MV-4-11 (cell line): ENCODE measurements at regions not wholly inside any gene's neighbourhood (a gene's known extent, or its start where the extent isn't known, plus 50 kb on each side); places are given as distances from the start of the nearest gene placed in this dataset.

ENCODE experiments used
- DNase-seq: peaks from one replicate; lab custom pipeline; 2025; lab: John Stamatoyannopoulos, UW

- DNase-seq = no peak
These were observed 71.9 kb upstream of the C11orf87 start for GRCh38 chr11:109350091-109350490.

- no peak for DNase-seq
These were observed 59.9 kb upstream of the C11orf87 start for GRCh38 chr11:109362059-109362458.

- no peak for DNase-seq
These were observed 58.3 kb upstream of the C11orf87 start for GRCh38 chr11:109363682-109364081.

DNA sequence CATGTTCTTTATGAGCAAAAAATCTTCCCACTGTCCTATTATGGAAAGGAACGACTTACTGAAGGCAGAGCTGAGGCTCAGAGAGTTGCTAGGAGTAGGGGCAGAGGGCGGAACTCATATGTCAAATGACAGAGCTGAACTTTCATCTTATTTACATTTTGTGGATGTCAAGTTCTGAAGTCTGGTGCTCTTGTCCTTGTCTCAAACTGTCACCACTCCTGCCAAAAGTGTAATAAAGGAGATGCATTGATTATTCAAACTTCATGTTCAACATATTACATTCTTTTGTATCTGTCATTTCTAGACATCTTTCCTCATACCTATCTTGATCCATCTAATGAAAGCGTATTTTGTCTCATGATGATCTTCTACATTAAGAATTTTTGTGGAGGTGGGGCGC is 57.1 kb upstream of the C11orf87 start:
- no peak for DNase-seq

DNA sequence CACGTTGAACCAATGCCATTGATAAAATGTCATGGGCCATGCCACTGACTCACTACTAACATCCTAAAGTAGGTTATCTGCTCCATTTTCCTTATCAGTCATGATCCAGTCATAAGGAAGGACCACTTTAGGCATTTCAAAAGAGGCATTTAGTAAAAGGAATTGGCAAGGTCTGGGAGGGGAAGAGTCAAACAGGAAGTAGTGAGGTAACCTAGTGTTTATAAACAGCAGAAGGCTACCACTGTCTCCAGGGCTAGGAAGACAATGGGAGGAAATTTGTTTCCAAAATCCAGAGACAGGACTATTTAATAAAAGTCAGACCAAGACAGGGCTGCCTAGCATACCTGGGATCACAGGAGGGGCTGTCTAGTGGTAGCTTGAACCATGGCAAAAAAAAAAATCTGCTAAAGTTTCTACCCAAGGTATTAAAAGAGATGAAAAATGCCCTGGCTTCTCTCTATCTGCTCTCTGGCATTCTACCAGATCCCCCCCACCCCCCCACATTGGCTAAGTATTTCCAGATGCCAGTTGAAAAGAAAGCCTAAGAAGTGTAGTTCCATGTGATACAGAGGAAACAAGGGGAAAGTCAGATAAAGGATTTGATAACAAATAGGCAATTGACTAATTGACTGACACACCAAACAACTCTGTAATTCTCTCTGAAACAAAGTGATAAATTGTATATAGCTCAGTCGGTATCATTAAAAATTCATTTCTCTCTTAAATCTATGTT is 50.4 kb upstream of the C11orf87 start:
- peak; percentile 9 for DNase-seq
